WTC11 (cell line): ENCODE measurements at regions not wholly inside any gene's neighbourhood (a gene's known extent, or its start where the extent isn't known, plus 50 kb on each side); places are given as distances from the start of the nearest gene placed in this dataset.

Experiments used
- ATAC-seq: fragments of 200-7000 bp; cut with Tn5 transposase; 2 replicates; pipeline ENCODE4 v1.10.0; 2021; ENCODE audit warnings: mild to moderate bottlenecking, moderate library complexity
- CTCF ChIA-PET: fragments of 300-600 bp; sonication (Branson Sonifier 250); formaldehyde crosslinking; loops from one replicate; lab custom pipeline; 2021; ENCODE audit warnings: antibody characterized with exemption; lab: Charles Lee
- POLR2A ChIA-PET: fragments of 350-600 bp; sonication (Branson Sonifier 250); formaldehyde crosslinking; loops from one replicate; lab custom pipeline; 2021; ENCODE audit warnings: antibody characterized with exemption; lab: Charles Lee
- DNase-seq: peaks from one replicate; pipeline ENCODE4 v3.0.0; 2021; ENCODE audit warnings: low spot score
- H3K27ac Mint-ChIP-seq: 2 replicates; pipeline ENCODE4 v1.8.0; 2021; ENCODE audit warnings: mixed read lengths
- H3K27me3 Mint-ChIP-seq: 2 replicates; pipeline ENCODE4 v1.8.0; 2021; ENCODE audit warnings: low read depth, mild to moderate bottlenecking, moderate library complexity, mixed read lengths
- H3K36me3 Mint-ChIP-seq: 2 replicates; pipeline ENCODE4 v1.8.0; 2021; ENCODE audit warnings: mixed read lengths
- H3K4me1 Mint-ChIP-seq: 2 replicates; pipeline ENCODE4 v1.8.0; 2022; ENCODE audit warnings: mixed read lengths
- H3K4me3 Mint-ChIP-seq: 2 replicates; pipeline ENCODE4 v1.8.0; 2021; ENCODE audit warnings: mild to moderate bottlenecking, moderate library complexity, mixed read lengths
- H3K9me3 Mint-ChIP-seq: 2 replicates; pipeline ENCODE4 v1.8.0; 2021; ENCODE audit warnings: mixed read lengths
- CBFB ChIP-seq: sonication (generic); formaldehyde crosslinking; IDR thresholded peaks from 2 replicates; pipeline ENCODE4 v1.8.1; 2022; ENCODE audit warnings: mild to moderate bottlenecking, low read depth, missing genetic modification reagents
- CREM ChIP-seq: sonication (generic); formaldehyde crosslinking; IDR thresholded peaks from 2 replicates; pipeline ENCODE4 v1.8.1; 2022; ENCODE audit warnings: mild to moderate bottlenecking, missing genetic modification reagents, moderate library complexity
- ELF4 ChIP-seq: sonication (generic); formaldehyde crosslinking; IDR thresholded peaks from 2 replicates; pipeline ENCODE4 v1.8.1; 2022; ENCODE audit warnings: low read depth, mild to moderate bottlenecking, moderate library complexity, missing genetic modification reagents
- GRHL2 ChIP-seq: fragments of 250-450 bp; sonication (Bioruptor Pico); IDR thresholded peaks from 2 replicates; pipeline ENCODE4 v1.8.0; 2022; ENCODE audit warnings: mild to moderate bottlenecking, moderate library complexity; ENCODE audit not compliant: insufficient replicate concordance, severe bottlenecking
- HMGA2 ChIP-seq: fragments of 250-450 bp; sonication (Bioruptor Pico); IDR thresholded peaks from 2 replicates; pipeline ENCODE4 v1.4.0; 2021; ENCODE audit warnings: mild to moderate bottlenecking, moderate library complexity
- OVOL2 ChIP-seq: fragments of 250-450 bp; sonication (Bioruptor Pico); IDR thresholded peaks from 2 replicates; pipeline ENCODE4 v1.9.0; 2021; ENCODE audit warnings: mild to moderate bottlenecking, borderline replicate concordance
- RORB ChIP-seq: fragments of 250-450 bp; sonication (Bioruptor Pico); IDR thresholded peaks from 2 replicates; pipeline ENCODE4 v1.9.0; 2021; ENCODE audit warnings: mild to moderate bottlenecking
- SMAD3 ChIP-seq: sonication (generic); formaldehyde crosslinking; IDR thresholded peaks from 2 replicates; pipeline ENCODE4 v1.8.0; 2022; ENCODE audit warnings: missing genetic modification reagents, mild to moderate bottlenecking, borderline replicate concordance
- TP53 ChIP-seq: sonication (generic); formaldehyde crosslinking; IDR thresholded peaks from 2 replicates; pipeline ENCODE4 v1.8.1; 2023; ENCODE audit warnings: mild to moderate bottlenecking, missing genetic modification reagents
- ZNF396 ChIP-seq: fragments of 250-450 bp; sonication (Bioruptor Pico); IDR thresholded peaks from 2 replicates; pipeline ENCODE4 v1.8.0; 2021; ENCODE audit warnings: mild to moderate bottlenecking, moderate library complexity, borderline replicate concordance
- ZNF671 ChIP-seq: fragments of 250-450 bp; sonication (Bioruptor Pico); IDR thresholded peaks from 2 replicates; pipeline ENCODE4 v1.8.0; 2021; ENCODE audit warnings: mild to moderate bottlenecking
- TF ChIP-seq, protein P1 (sequence below): sonication (generic); formaldehyde crosslinking; IDR thresholded peaks from 2 replicates; pipeline ENCODE4 v1.8.0; 2023; ENCODE audit warnings: mild to moderate bottlenecking, missing genetic modification reagents
- TF ChIP-seq, protein P2 (sequence below): fragments of 250-450 bp; sonication (Bioruptor Pico); IDR thresholded peaks from 2 replicates; pipeline ENCODE4 v2.1.2; 2022; ENCODE audit warnings: mild to moderate bottlenecking, moderate library complexity
- TF ChIP-seq, protein P3 (sequence below): sonication (generic); formaldehyde crosslinking; IDR thresholded peaks from 2 replicates; pipeline ENCODE4 v1.8.0; 2022; ENCODE audit warnings: mild to moderate bottlenecking, missing genetic modification reagents
- TF ChIP-seq, protein P4 (sequence below): fragments of 200-600 bp; IDR thresholded peaks from 2 replicates; pipeline ENCODE4 v1.8.0; 2022; ENCODE audit warnings: antibody characterized with exemption
- TF ChIP-seq, protein P5 (sequence below): sonication (generic); formaldehyde crosslinking; IDR thresholded peaks from 2 replicates; pipeline ENCODE4 v1.8.0; 2022; ENCODE audit warnings: missing genetic modification reagents

DNA sequence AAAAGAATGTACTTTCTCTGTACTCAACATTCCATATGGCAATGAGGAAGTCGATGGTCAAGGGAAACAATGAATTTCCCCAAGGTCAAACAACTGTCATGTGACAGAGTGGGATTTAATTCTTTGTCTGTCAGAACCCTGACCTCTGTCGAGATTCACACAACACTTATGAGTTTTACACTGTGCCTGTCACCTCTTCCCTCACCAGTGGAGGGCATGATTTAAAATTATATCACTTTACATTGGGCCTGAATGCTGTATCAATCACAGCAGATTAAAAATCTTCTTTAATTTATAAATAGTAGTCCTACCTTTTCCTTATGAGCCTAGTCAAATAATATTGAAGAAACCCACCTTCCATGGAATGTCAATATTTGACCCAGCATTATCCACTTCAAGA lies 276.7 kb downstream of the CDH10 start:
- no peak for ATAC-seq
- POLR2A ChIA-PET, result no interaction called here
- no peak for TF ChIP-seq TP53 (CRISPR knock-in tag)
- TF ChIP-seq HMGA2 (CRISPR knock-in tag), result no peak
- TF ChIP-seq, protein P1, sequence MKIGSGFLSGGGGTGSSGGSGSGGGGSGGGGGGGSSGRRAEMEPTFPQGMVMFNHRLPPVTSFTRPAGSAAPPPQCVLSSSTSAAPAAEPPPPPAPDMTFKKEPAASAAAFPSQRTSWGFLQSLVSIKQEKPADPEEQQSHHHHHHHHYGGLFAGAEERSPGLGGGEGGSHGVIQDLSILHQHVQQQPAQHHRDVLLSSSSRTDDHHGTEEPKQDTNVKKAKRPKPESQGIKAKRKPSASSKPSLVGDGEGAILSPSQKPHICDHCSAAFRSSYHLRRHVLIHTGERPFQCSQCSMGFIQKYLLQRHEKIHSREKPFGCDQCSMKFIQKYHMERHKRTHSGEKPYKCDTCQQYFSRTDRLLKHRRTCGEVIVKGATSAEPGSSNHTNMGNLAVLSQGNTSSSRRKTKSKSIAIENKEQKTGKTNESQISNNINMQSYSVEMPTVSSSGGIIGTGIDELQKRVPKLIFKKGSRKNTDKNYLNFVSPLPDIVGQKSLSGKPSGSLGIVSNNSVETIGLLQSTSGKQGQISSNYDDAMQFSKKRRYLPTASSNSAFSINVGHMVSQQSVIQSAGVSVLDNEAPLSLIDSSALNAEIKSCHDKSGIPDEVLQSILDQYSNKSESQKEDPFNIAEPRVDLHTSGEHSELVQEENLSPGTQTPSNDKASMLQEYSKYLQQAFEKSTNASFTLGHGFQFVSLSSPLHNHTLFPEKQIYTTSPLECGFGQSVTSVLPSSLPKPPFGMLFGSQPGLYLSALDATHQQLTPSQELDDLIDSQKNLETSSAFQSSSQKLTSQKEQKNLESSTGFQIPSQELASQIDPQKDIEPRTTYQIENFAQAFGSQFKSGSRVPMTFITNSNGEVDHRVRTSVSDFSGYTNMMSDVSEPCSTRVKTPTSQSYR, result no peak
- no peak for TF ChIP-seq SMAD3 (CRISPR knock-in tag)
- TF ChIP-seq ZNF671, result no peak
- TF ChIP-seq GRHL2 (CRISPR knock-in tag), result no peak
- TF ChIP-seq, protein P2, sequence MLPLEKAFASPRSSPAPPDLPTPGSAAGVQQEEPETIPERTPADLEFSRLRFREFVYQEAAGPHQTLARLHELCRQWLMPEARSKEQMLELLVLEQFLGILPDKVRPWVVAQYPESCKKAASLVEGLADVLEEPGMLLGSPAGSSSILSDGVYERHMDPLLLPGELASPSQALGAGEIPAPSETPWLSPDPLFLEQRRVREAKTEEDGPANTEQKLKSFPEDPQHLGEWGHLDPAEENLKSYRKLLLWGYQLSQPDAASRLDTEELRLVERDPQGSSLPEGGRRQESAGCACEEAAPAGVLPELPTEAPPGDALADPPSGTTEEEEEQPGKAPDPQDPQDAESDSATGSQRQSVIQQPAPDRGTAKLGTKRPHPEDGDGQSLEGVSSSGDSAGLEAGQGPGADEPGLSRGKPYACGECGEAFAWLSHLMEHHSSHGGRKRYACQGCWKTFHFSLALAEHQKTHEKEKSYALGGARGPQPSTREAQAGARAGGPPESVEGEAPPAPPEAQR, result no peak
- TF ChIP-seq ZNF396, result no peak
- TF ChIP-seq, protein P3, sequence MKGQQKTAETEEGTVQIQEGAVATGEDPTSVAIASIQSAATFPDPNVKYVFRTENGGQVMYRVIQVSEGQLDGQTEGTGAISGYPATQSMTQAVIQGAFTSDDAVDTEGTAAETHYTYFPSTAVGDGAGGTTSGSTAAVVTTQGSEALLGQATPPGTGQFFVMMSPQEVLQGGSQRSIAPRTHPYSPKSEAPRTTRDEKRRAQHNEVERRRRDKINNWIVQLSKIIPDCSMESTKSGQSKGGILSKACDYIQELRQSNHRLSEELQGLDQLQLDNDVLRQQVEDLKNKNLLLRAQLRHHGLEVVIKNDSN (CRISPR knock-in tag), result no peak

DNA sequence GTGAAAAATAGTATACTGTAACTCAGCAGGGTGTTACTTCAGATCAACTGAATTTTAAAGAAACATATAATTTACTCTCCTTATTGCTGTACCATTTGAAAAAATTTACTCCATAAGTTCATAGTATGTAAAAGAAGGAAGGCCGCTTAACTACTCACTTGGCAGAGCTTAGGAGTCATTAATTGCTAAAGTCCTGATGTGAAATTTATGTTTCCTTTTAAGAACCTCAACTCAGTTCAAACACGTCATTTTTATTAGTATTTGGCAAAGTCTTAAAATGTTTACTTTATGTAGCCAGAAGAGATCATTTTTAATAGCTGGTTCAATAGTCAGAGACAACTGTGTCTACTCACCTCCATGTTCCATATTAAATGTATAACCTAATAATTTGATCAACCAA lies 268.6 kb downstream of the CDH10 start:
- Mint-ChIP-seq H3K9me3 (peaks cover 4% of the 10 kb centered on the region; the same call in 1 of the 2 replicates), H3K4me1 (peaks cover 13% of the 10 kb centered on the region), H3K4me3 (no peak overlapping the region), H3K27me3 (no peaks in the 10 kb centered on the region; the same call in 1 of the 2 replicates), H3K36me3 (no peaks in the 10 kb centered on the region)
- POLR2A ChIA-PET, result no interaction called here
- DNase-seq, result no peak
- no peak for ATAC-seq
- CTCF ChIA-PET, result no interaction called here
- TF ChIP-seq OVOL2 (no peak), CREM (CRISPR knock-in tag) (no peak), CBFB (CRISPR knock-in tag) (no peak), RORB (no peak), ELF4 (no peak)
- TF ChIP-seq, protein P4, sequence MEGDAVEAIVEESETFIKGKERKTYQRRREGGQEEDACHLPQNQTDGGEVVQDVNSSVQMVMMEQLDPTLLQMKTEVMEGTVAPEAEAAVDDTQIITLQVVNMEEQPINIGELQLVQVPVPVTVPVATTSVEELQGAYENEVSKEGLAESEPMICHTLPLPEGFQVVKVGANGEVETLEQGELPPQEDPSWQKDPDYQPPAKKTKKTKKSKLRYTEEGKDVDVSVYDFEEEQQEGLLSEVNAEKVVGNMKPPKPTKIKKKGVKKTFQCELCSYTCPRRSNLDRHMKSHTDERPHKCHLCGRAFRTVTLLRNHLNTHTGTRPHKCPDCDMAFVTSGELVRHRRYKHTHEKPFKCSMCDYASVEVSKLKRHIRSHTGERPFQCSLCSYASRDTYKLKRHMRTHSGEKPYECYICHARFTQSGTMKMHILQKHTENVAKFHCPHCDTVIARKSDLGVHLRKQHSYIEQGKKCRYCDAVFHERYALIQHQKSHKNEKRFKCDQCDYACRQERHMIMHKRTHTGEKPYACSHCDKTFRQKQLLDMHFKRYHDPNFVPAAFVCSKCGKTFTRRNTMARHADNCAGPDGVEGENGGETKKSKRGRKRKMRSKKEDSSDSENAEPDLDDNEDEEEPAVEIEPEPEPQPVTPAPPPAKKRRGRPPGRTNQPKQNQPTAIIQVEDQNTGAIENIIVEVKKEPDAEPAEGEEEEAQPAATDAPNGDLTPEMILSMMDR, result no peak
- TF ChIP-seq, protein P5, sequence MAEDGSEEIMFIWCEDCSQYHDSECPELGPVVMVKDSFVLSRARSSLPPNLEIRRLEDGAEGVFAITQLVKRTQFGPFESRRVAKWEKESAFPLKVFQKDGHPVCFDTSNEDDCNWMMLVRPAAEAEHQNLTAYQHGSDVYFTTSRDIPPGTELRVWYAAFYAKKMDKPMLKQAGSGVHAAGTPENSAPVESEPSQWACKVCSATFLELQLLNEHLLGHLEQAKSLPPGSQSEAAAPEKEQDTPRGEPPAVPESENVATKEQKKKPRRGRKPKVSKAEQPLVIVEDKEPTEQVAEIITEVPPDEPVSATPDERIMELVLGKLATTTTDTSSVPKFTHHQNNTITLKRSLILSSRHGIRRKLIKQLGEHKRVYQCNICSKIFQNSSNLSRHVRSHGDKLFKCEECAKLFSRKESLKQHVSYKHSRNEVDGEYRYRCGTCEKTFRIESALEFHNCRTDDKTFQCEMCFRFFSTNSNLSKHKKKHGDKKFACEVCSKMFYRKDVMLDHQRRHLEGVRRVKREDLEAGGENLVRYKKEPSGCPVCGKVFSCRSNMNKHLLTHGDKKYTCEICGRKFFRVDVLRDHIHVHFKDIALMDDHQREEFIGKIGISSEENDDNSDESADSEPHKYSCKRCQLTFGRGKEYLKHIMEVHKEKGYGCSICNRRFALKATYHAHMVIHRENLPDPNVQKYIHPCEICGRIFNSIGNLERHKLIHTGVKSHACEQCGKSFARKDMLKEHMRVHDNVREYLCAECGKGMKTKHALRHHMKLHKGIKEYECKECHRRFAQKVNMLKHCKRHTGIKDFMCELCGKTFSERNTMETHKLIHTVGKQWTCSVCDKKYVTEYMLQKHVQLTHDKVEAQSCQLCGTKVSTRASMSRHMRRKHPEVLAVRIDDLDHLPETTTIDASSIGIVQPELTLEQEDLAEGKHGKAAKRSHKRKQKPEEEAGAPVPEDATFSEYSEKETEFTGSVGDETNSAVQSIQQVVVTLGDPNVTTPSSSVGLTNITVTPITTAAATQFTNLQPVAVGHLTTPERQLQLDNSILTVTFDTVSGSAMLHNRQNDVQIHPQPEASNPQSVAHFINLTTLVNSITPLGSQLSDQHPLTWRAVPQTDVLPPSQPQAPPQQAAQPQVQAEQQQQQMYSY (CRISPR knock-in tag), result no peak
- TF ChIP-seq, all 79 proteins: peak for 0
- no peak overlapping the region for H3K27ac Mint-ChIP-seq

More for the DNA sequence above, 276.7 kb downstream of the CDH10 start:
- Mint-ChIP-seq H3K4me1 (no peaks in the 10 kb centered on the region), H3K27me3 (no peaks in the 10 kb centered on the region), H3K9me3 (no peaks in the 10 kb centered on the region; the same call in none of the 2 replicates), H3K27ac (no peak overlapping the region), H3K4me3 (no peak overlapping the region), H3K36me3 (no peaks in the 10 kb centered on the region)
- CTCF ChIA-PET, result no interaction called here
- DNase-seq, result no peak
